Aorta (tissue), 5 donors: ENCODE measurements at regions not wholly inside any gene's neighbourhood (a gene's known extent, or its start where the extent isn't known, plus 50 kb on each side); places are given as distances from the start of the nearest gene placed in this dataset.

Experiments used
- ATAC-seq: fragments of 200-7000 bp; cut with Tn5 transposase; one replicate; pipeline ENCODE4 v1.9.1; 2022; ENCODE audit warnings: moderate library complexity; ENCODE audit not compliant: low FRiP score
- DNase-seq, 2 donors: peaks; one replicate each; pipeline ENCODE4 v3.0.0-alpha.2; 2020
- H3K27ac ChIP-seq, 2 donors: one replicate each; pipeline ENCODE4 v1.5.1; 2013; ENCODE audit warnings: low read length in 2 of 2, mild to moderate bottlenecking in 2 of 2, moderate library complexity in 2 of 2, control low read depth in 1 of 2, inconsistent platforms in 1 of 2, low read depth in 1 of 2
- H3K27me3 ChIP-seq, 2 donors: one replicate each; pipeline ENCODE4 v1.6.1; 2013; ENCODE audit warnings: control low read depth in 1 of 2, low read length in 1 of 2, mild to moderate bottlenecking in 1 of 2, moderate library complexity in 1 of 2; ENCODE audit not compliant: insufficient read depth in 2 of 2, control insufficient read depth in 1 of 2
- H3K36me3 ChIP-seq, 2 donors: one replicate each; pipeline ENCODE4 v1.6.1; 2013; ENCODE audit warnings: control low read depth in 1 of 2, low read length in 1 of 2, mild to moderate bottlenecking in 1 of 2; ENCODE audit not compliant: insufficient read depth in 2 of 2, control insufficient read depth in 1 of 2
- H3K4me1 ChIP-seq, 2 donors: one replicate each; pipeline ENCODE4 v1.6.1; 2013; ENCODE audit warnings: low read length in 2 of 2, control low read depth in 1 of 2, mild to moderate bottlenecking in 1 of 2, moderate library complexity in 1 of 2; ENCODE audit not compliant: insufficient read depth in 2 of 2, control insufficient read depth in 1 of 2
- H3K4me3 ChIP-seq, 2 donors: one replicate each; pipeline ENCODE4 v1.5.1; 2013; ENCODE audit warnings: low read length in 2 of 2, control low read depth in 1 of 2, mild to moderate bottlenecking in 1 of 2
- H3K9me3 ChIP-seq: one replicate; pipeline ENCODE4 v1.6.1; 2013; ENCODE audit warnings: mild to moderate bottlenecking, low read length; ENCODE audit not compliant: control insufficient read depth
- WGBS, 2 donors: extraction: QIAGEN DNeasy Blood & Tissue Kit; methylation state at CpG; one replicate each; pipeline ENCODE4 v1.1.7; 2013; 5-methylcytosine and 5-hydroxymethylcytosine counted together
- intact Hi-C, 2 donors: fragments of 100-400 bp; cut with DNase I; formaldehyde crosslinking; loops; one replicate each; pipeline versions ENCODE4 v1.14.2 to v1.15.0; 2022
- donor health status: healthy with polysubstance abuse.
- donor health status: Bipolar disorder and iron deficiency.
- donor health status: DM: no; HTN: no; CAD: no.
- donor health status: DM: no; HTN: no; CAD: no.
- donor health status: DM: yes; HTN: yes; CAD: no.

DNA sequence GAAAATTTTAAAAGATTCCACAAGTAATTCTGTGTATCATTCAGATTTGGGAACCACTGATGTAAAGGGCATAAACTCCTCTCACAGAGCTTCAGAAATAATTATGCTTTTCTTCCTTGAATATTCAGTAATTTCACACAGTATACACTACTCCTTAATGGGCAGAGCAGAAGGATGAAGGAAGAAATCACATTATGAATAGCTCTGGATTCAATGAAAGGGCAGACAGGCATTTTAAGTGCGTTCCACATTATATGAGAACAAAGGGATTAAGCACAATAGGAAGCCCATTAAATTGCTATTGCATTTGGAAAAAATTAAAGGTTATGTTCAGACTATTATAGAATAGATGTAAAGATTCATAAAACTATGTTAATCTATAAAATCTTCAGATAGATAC is 142.6 kb downstream of the PDHA2 start:
- no peak for DNase-seq
- Histone ChIP-seq H3K4me3 (no peak overlapping the region), H3K27ac (no peak overlapping the region), H3K9me3 (peaks cover 2% of the 10 kb centered on the region), H3K27me3 (no peaks in the 10 kb centered on the region), H3K36me3 (no peaks in the 10 kb centered on the region), H3K4me1 (no peaks in the 10 kb centered on the region)
- no peak for ATAC-seq
- WGBS, 2 donors: 88 to 89% methylated on average over 1 of the region's 1 CpG
- intact Hi-C loops: no loop called here

DNA sequence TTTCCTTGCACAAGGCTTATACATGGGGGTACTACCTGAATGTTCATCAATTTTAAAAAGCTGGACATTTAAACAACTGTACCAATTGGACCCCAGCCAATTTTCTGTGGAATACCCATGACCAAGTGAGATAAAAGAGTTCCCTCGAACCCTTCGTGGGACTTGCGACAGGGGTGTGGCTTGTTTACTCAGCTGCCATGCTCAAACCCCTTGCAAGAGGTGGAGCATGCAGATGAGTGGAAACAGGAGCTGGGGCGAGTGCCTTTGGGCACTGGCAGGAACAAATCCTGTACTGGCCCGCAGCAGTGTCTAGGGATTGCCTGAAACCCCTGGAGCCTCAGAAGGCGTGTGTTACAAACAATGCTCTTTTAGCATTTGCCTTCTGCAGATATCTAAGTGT is 144.2 kb downstream of the PDHA2 start:
- intact Hi-C loops: no loop called here
- DNase-seq: no peak
- WGBS, 2 donors: 68 to 75% methylated on average over 6 of the region's 6 CpGs

GRCh38 chr4:95985051-95985450 is 145.2 kb downstream of the PDHA2 start:
- Histone ChIP-seq H3K4me1 (no peaks in the 10 kb centered on the region), H3K27me3 (no peaks in the 10 kb centered on the region), H3K27ac (no peak overlapping the region), H3K36me3 (no peaks in the 10 kb centered on the region), H3K9me3 (peaks cover 2% of the 10 kb centered on the region), H3K4me3 (no peak overlapping the region)
- DNase-seq (no peak), ATAC-seq (no peak)
- 95 to 96% methylated on average over 4 of the region's 4 CpGs for WGBS, 2 donors
- intact Hi-C loops: no loop called here

More for the DNA sequence above, 144.2 kb downstream of the PDHA2 start:
- no peak overlapping the region for H3K4me3 ChIP-seq
- no peak for ATAC-seq
- no peaks in the 10 kb centered on the region for H3K36me3 ChIP-seq
- no peak overlapping the region for H3K27ac ChIP-seq
- peaks cover 2% of the 10 kb centered on the region for H3K9me3 ChIP-seq
- H3K4me1 ChIP-seq: no peaks in the 10 kb centered on the region
- H3K27me3 ChIP-seq: no peaks in the 10 kb centered on the region

DNA sequence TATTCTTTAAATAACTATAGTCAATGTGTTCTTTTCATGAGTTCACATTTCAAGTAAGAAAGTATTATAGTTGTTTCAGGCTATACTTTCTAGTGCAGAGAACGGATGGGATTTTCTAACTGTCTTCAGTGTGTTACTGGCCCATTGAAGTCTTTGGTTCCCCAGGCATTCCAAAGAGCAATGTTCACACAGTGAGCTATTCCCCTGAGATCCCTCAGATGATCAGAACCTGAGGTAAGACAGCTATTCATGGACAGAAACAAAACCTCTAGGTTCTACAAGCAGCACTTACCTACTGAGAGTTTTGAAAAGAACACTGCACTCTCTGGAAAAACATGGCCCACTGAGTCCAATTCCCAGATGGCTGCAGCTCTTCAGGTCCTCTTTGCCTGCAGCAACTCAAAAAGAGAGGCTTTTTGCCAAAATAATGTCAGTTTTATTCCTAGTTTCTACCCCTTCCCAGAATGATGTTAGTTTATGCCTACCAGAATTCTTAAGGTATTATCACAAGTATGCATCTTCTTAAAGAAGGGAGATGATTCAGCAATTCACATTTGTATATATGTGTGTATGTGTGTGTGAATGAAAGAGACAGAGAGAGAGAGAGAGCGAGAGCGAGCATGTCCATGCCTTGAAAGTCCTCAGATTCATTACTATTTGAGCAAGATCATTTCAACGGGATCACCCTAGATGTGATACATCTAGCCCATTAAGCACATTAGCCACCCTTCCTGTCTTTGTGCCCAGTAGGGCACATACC is 146.1 kb downstream of the PDHA2 start:
- ATAC-seq (no peak), DNase-seq (no peak)
- intact Hi-C loops: no loop called here
- H3K4me1 ChIP-seq: no peaks in the 10 kb centered on the region
- no peak overlapping the region for H3K27ac ChIP-seq
- 91 to 94% methylated on average over 4 of the region's 4 CpGs for WGBS, 2 donors
- H3K4me3 ChIP-seq: no peak overlapping the region
- no peaks in the 10 kb centered on the region for H3K27me3 ChIP-seq
- H3K9me3 ChIP-seq: peaks cover 2% of the 10 kb centered on the region
- H3K36me3 ChIP-seq: no peaks in the 10 kb centered on the region

DNA sequence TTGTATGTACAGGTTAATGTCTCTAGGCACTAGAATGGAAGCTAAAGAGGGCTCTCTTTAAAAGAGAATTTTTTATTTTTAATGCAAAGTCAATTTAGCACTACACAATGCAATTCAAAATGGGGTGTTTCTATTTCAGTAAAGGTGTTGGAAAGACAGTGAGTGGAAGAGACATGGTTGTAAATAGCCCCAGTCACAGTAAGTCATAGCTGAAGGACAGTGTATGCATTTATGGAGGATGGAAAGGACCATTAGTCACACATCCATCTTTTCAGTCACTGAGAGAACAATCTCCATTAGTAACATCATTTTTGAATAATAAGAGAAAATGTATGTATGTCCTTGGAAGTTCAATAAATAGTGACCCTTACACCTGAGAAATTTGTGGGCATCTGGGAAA is 148.0 kb downstream of the PDHA2 start:
- intact Hi-C loops: no loop called here

DNA sequence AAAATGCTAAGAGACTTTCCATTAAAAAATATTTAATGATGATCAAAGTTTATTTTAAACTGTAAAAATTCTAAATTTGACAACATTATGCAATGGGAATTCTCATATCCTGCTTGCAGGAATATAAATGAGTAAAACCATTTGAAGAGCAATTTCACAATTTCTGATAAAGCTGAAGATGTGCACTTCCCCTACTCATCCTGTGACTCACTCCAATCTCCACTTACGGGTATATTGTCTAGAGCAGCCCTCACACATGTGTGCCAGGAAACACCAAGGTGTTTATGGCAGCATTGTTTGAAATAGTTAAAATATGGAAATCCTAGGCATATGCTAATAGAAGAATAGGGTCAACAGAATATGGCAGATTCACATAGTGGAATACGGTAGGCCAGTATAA is 158.4 kb downstream of the PDHA2 start:
- no peaks in the 10 kb centered on the region for H3K27me3 ChIP-seq
- DNase-seq (no peak), ATAC-seq (no peak)
- H3K9me3 ChIP-seq: no peaks in the 10 kb centered on the region
- no peak overlapping the region for H3K27ac ChIP-seq
- WGBS, 2 donors: 93 to 95% methylated on average over 2 of the region's 2 CpGs
- H3K36me3 ChIP-seq: no peaks in the 10 kb centered on the region
- H3K4me3 ChIP-seq: no peak overlapping the region
- intact Hi-C loops: no loop called here
- H3K4me1 ChIP-seq: no peaks in the 10 kb centered on the region

More for the DNA sequence above, 148.0 kb downstream of the PDHA2 start:
- Histone ChIP-seq H3K9me3 (peaks cover 2% of the 10 kb centered on the region), H3K4me3 (no peak overlapping the region), H3K27me3 (no peaks in the 10 kb centered on the region), H3K4me1 (no peaks in the 10 kb centered on the region), H3K27ac (no peak overlapping the region), H3K36me3 (no peaks in the 10 kb centered on the region)
- DNase-seq: no peak
- no peak for ATAC-seq

DNA sequence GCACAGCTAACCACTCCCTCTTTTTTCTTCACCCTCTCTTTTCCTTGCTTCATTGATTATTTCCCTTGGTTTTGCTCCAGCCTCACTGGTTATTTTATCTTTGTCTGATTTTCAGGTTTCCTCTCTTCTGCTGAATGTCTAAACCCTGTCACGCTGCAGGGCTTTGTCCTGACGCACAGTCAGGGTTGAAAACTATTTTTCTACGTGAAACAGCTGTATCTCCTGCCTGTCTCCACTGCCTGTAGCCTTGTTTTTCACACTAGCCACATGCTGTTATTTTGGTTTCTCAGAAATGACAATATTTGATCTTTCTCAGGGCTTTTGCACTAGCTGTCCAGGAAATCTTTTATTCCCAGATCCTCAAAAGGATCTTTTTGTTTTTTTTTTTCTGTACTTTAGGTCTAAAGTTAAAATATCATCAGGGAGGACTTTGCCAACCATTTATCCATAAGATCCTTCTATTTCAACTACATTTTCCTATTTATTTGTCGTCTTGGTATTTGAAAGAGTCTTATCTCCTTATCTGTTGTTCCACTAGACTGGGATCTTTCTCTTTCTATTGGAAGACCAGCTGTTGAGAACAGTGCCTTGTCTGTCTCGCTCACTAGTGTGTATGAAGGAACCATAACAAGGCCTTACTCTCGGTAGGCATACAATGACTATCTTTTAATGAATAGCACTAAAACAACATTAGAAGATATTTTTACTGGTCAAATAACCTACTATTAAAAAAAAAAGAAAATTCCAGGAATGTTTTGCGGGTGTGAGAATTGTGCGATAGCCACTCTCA is 164.3 kb downstream of the PDHA2 start:
- H3K36me3 ChIP-seq: no peaks in the 10 kb centered on the region
- intact Hi-C loops: no loop called here
- no peak overlapping the region for H3K4me3 ChIP-seq
- H3K27me3 ChIP-seq: no peaks in the 10 kb centered on the region
- DNase-seq (no peak), ATAC-seq (no peak)
- no peaks in the 10 kb centered on the region for H3K4me1 ChIP-seq
- H3K9me3 ChIP-seq: no peaks in the 10 kb centered on the region
- 61 to 63% methylated on average over 8 of the region's 8 CpGs for WGBS, 2 donors
- H3K27ac ChIP-seq: no peak overlapping the region

GRCh38 chr4:96009427-96010119 is 169.7 kb downstream of the PDHA2 start:
- no peaks in the 10 kb centered on the region for H3K27me3 ChIP-seq
- intact Hi-C loops: no loop called here
- H3K4me1 ChIP-seq: no peaks in the 10 kb centered on the region
- DNase-seq (no peak), ATAC-seq (no peak)
- H3K9me3 ChIP-seq: no peaks in the 10 kb centered on the region
- no peak overlapping the region for H3K27ac ChIP-seq
- WGBS, 2 donors: 56 to 65% methylated on average over 1 of the region's 1 CpG
- no peaks in the 10 kb centered on the region for H3K36me3 ChIP-seq
- no peak overlapping the region for H3K4me3 ChIP-seq
